Fibroblast of skin of right quadriceps (primary cell): ENCODE measurements at regions not wholly inside any gene's neighbourhood (a gene's known extent, or its start where the extent isn't known, plus 50 kb on each side); places are given as distances from the start of the nearest gene placed in this dataset.

Experiments
- DNase-seq: peaks from one replicate; pipeline ENCODE4 v3.0.0-alpha.2; 2013

- DNase-seq = no peak
Observed at GRCh38 chr7:156119771-156120170, 307.5 kb upstream of the SHH start.

GRCh38 chr7:156118248-156118645, 306.0 kb upstream of the SHH start:
- DNase-seq = no peak

GRCh38 chr7:156117542-156118247, 305.4 kb upstream of the SHH start:
- no peak for DNase-seq

GRCh38 chr7:156116514-156117215, 304.4 kb upstream of the SHH start:
- DNase-seq = no peak

- DNase-seq = no peak
Observed at GRCh38 chr7:156115582-156115981, 303.3 kb upstream of the SHH start.

- no peak for DNase-seq
Observed at GRCh38 chr7:156113731-156114130, 301.5 kb upstream of the SHH start.

- DNase-seq = no peak
Observed at GRCh38 chr7:156109988-156110387, 297.7 kb upstream of the SHH start.

- DNase-seq = no peak
Observed at GRCh38 chr7:156109076-156109475, 296.8 kb upstream of the SHH start.

- no peak for DNase-seq
Observed at GRCh38 chr7:156107957-156108356, 295.7 kb upstream of the SHH start.

GRCh38 chr7:156106107-156106426, 293.8 kb upstream of the SHH start:
- DNase-seq = no peak

- no peak for DNase-seq
Observed at GRCh38 chr7:156105337-156106106, 293.3 kb upstream of the SHH start.

GRCh38 chr7:156104501-156105336, 292.5 kb upstream of the SHH start:
- DNase-seq = no peak

GRCh38 chr7:156102267-156102666, 290.0 kb upstream of the SHH start:
- no peak for DNase-seq

GRCh38 chr7:156101355-156101754, 289.1 kb upstream of the SHH start:
- no peak for DNase-seq

- DNase-seq = no peak
Observed at GRCh38 chr7:156100086-156100485, 287.8 kb upstream of the SHH start.

GRCh38 chr7:156099085-156099484, 286.8 kb upstream of the SHH start:
- DNase-seq = no peak

- no peak for DNase-seq
Observed at GRCh38 chr7:156096771-156097538, 284.7 kb upstream of the SHH start.

GRCh38 chr7:156095908-156096539, 283.8 kb upstream of the SHH start:
- no peak for DNase-seq

GRCh38 chr7:156094350-156095146, 282.3 kb upstream of the SHH start:
- DNase-seq = no peak

- DNase-seq = no peak
Observed at GRCh38 chr7:156092307-156092706, 280.0 kb upstream of the SHH start.

GRCh38 chr7:156091519-156092080, 279.3 kb upstream of the SHH start:
- DNase-seq = no peak
